Smooth muscle cell (in vitro differentiated cells): ENCODE measurements at regions not wholly inside any gene's neighbourhood (a gene's known extent, or its start where the extent isn't known, plus 50 kb on each side); places are given as distances from the start of the nearest gene placed in this dataset.

ENCODE experiments used
- DNase-seq: peaks from one replicate; lab custom pipeline; 2025; ENCODE audit not compliant: unreplicated experiment; lab: John Stamatoyannopoulos, UW
- H2AFZ ChIP-seq: fragments of 200-600 bp; sonication (generic); 2 replicates; pipeline ENCODE4 v1.6.0; 2016; ENCODE audit warnings: antibody characterized with exemption, low read depth, mild to moderate bottlenecking
- H3F3A ChIP-seq: fragments of 200-600 bp; sonication (generic); 2 replicates; pipeline ENCODE4 v1.6.0; 2017; ENCODE audit warnings: antibody characterized with exemption, low read depth
- H3K27ac ChIP-seq: fragments of 200-600 bp; sonication (generic); 2 replicates; pipeline ENCODE4 v1.5.1; 2016; ENCODE audit warnings: low read depth, mild to moderate bottlenecking
- H3K27me3 ChIP-seq: fragments of 200-600 bp; sonication (generic); 2 replicates; pipeline ENCODE4 v1.6.1; 2016; ENCODE audit warnings: low read depth, mild to moderate bottlenecking
- H3K36me3 ChIP-seq: fragments of 200-600 bp; sonication (generic); 2 replicates; pipeline ENCODE4 v1.5.1; 2016; ENCODE audit warnings: low read depth
- H3K4me1 ChIP-seq: fragments of 200-600 bp; sonication (generic); 2 replicates; pipeline ENCODE4 v1.5.1; 2016; ENCODE audit warnings: low read depth
- H3K4me2 ChIP-seq: fragments of 200-600 bp; sonication (generic); 2 replicates; pipeline ENCODE4 v1.6.0; 2016; ENCODE audit warnings: mild to moderate bottlenecking
- H3K4me3 ChIP-seq: fragments of 200-600 bp; sonication (generic); 2 replicates; pipeline ENCODE4 v1.5.1; 2016; ENCODE audit warnings: mild to moderate bottlenecking
- H3K79me2 ChIP-seq: fragments of 200-600 bp; sonication (generic); 2 replicates; pipeline ENCODE4 v1.6.0; 2016; ENCODE audit warnings: low read depth, mild to moderate bottlenecking
- H3K9ac ChIP-seq: fragments of 200-600 bp; sonication (generic); 2 replicates; pipeline ENCODE4 v1.6.0; 2016; ENCODE audit warnings: low read depth
- H3K9me3 ChIP-seq: fragments of 200-600 bp; sonication (generic); replicated peaks from 2 replicates; pipeline ENCODE4 v1.5.1; 2016; ENCODE audit warnings: low read depth
- H4K20me1 ChIP-seq: fragments of 200-600 bp; sonication (generic); 2 replicates; pipeline ENCODE4 v1.6.0; 2016; ENCODE audit warnings: low read depth
- WGBS: methylation state at CpG from one replicate; pipeline ENCODE4 v1.1.7; 2016; ENCODE audit warnings: low lambda C conversion rate; 5-methylcytosine and 5-hydroxymethylcytosine counted together
- TF ChIP-seq, protein P1 (sequence below): fragments of 200-600 bp; sonication (generic); IDR thresholded peaks from 2 replicates; pipeline ENCODE4 v1.5.1; 2017; ENCODE audit warnings: borderline replicate concordance, mild to moderate bottlenecking, antibody characterized with exemption; ENCODE audit not compliant: insufficient read depth, poor library complexity, severe bottlenecking

DNA sequence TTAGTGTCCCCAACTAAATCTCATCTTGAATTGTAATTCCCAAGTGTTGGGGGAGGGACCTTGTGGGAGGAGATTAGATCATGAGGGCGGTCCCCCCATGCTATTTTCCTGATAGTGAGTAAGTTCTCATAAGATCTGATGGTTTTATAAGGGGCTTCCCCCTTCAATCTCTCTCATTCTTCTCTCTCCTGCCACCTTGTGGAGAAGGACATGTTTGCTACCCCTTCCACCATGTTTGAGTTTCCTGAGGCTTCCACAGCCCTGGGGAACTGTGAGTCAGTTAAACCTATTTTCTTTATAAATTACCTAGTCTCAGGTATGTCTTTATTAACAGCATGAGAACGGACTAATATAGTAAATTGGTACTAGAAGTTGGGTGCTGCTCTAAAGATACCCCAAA is 365.6 kb downstream of the ANKRD7 start:
- H3K4me3 ChIP-seq = no peak overlapping the region
- H3K9me3 ChIP-seq = no peaks in the 10 kb centered on the region
- no peak overlapping the region for H2AFZ ChIP-seq
- no peaks in the 10 kb centered on the region for H3K36me3 ChIP-seq
- no peaks in the 10 kb centered on the region for H3K79me2 ChIP-seq
- H4K20me1 ChIP-seq = no peaks in the 10 kb centered on the region
- H3K9ac ChIP-seq = no peak overlapping the region
- TF ChIP-seq, protein P1, sequence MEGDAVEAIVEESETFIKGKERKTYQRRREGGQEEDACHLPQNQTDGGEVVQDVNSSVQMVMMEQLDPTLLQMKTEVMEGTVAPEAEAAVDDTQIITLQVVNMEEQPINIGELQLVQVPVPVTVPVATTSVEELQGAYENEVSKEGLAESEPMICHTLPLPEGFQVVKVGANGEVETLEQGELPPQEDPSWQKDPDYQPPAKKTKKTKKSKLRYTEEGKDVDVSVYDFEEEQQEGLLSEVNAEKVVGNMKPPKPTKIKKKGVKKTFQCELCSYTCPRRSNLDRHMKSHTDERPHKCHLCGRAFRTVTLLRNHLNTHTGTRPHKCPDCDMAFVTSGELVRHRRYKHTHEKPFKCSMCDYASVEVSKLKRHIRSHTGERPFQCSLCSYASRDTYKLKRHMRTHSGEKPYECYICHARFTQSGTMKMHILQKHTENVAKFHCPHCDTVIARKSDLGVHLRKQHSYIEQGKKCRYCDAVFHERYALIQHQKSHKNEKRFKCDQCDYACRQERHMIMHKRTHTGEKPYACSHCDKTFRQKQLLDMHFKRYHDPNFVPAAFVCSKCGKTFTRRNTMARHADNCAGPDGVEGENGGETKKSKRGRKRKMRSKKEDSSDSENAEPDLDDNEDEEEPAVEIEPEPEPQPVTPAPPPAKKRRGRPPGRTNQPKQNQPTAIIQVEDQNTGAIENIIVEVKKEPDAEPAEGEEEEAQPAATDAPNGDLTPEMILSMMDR = peak; percentile 28
- H3K4me1 ChIP-seq = no peaks in the 10 kb centered on the region
- WGBS = 69% methylated on average over 2 of the region's 2 CpGs
- no peaks in the 10 kb centered on the region for H3K27me3 ChIP-seq
- no peak overlapping the region for H3K27ac ChIP-seq
- no peak overlapping the region for H3K4me2 ChIP-seq
- no peak for DNase-seq
- H3F3A ChIP-seq = no peaks in the 10 kb centered on the region

DNA sequence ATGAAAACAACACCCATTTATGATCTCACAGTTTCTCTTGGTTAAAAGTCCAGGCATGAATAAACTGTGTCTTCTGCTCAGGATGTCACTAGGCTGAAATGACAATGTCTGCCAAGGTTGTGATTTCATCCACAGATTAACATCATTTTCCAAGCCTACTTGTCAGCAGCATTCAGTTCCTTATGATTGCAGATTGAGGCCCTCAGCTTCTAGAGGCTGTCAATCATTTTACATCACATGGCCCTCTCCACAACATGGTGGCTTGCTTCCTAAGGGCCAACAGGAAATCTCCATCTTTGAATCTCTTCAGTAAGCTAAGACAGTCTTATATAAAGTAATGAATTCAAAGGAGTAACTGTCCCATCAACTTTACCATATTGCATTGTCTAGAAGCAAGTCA is 377.6 kb downstream of the ANKRD7 start:
- no peak for DNase-seq
- no peaks in the 10 kb centered on the region for H3K4me1 ChIP-seq
- H3K36me3 ChIP-seq = no peaks in the 10 kb centered on the region
- no peaks in the 10 kb centered on the region for H4K20me1 ChIP-seq
- no peak overlapping the region for H2AFZ ChIP-seq
- TF ChIP-seq, protein P1 = no peak
- H3F3A ChIP-seq = no peaks in the 10 kb centered on the region
- no peak overlapping the region for H3K9ac ChIP-seq
- no peaks in the 10 kb centered on the region for H3K9me3 ChIP-seq
- H3K79me2 ChIP-seq = no peaks in the 10 kb centered on the region
- H3K4me3 ChIP-seq = no peak overlapping the region
- H3K27me3 ChIP-seq = no peaks in the 10 kb centered on the region
- no peak overlapping the region for H3K4me2 ChIP-seq
- H3K27ac ChIP-seq = no peak overlapping the region

DNA sequence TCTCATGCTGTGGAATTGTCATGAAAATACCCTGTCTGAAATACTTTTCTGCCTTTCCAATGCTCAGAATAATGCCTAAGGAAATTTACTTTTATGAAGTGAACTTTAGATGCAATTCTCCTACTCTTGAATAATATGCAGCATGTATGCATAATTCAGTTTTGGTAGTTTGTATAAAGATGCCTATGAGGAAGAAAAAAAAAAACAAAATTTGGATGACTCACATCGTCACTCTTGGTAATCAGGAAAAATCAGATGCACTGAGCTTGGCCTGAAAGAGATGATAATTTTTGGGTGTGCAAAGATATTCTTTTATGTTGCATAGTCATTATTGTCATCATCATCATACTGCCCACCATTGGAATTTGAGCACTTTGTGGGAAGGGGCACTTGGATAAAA is 382.1 kb downstream of the ANKRD7 start:
- TF ChIP-seq, protein P1 = no peak
- H3K79me2 ChIP-seq = no peaks in the 10 kb centered on the region
- 83% methylated on average over 1 of the region's 1 CpG for WGBS

DNA sequence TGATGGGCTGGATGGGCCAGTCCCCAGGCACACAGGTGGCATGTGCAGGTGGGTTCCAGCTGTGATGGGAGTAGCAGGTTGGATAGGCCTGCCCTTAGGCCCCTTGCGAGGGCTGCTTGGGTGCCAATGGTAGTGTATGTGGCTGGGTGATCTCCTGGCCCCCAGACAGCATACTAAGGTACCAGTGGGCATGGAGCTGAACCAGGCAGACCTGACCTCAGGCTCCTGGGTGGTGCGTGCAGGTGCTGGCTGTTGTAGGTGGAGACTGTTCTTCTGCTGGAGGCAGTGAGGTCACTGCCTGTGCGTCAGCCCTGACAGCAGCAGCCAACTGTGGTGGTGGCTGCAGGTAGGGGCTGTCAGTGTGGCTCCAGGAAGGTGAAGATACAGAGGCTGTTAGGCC is 384.7 kb downstream of the ANKRD7 start:
- no peaks in the 10 kb centered on the region for H3K4me1 ChIP-seq
- no peaks in the 10 kb centered on the region for H4K20me1 ChIP-seq
- TF ChIP-seq, protein P1 = no peak
- no peaks in the 10 kb centered on the region for H3K79me2 ChIP-seq
- no peak overlapping the region for H2AFZ ChIP-seq
- H3K36me3 ChIP-seq = no peaks in the 10 kb centered on the region
- no peak overlapping the region for H3K27ac ChIP-seq
- 85% methylated on average over 3 of the region's 3 CpGs for WGBS
- no peak overlapping the region for H3K9ac ChIP-seq
- H3K4me2 ChIP-seq = no peak overlapping the region
- H3K4me3 ChIP-seq = no peak overlapping the region
- no peaks in the 10 kb centered on the region for H3K9me3 ChIP-seq
- DNase-seq = no peak
- H3F3A ChIP-seq = no peaks in the 10 kb centered on the region
- H3K27me3 ChIP-seq = no peaks in the 10 kb centered on the region

More for the DNA sequence above, 382.1 kb downstream of the ANKRD7 start:
- Histone ChIP-seq H4K20me1 (no peaks in the 10 kb centered on the region), H3K36me3 (no peaks in the 10 kb centered on the region), H3F3A (no peaks in the 10 kb centered on the region), H3K4me1 (no peaks in the 10 kb centered on the region), H3K4me2 (no peak overlapping the region), H3K27me3 (no peaks in the 10 kb centered on the region), H2AFZ (no peak overlapping the region), H3K9ac (no peak overlapping the region), H3K9me3 (no peaks in the 10 kb centered on the region), H3K4me3 (no peak overlapping the region), H3K27ac (no peak overlapping the region)
- no peak for DNase-seq
